Neural crest cell (in vitro differentiated cells): ENCODE measurements at regions not wholly inside any gene's neighbourhood (a gene's known extent, or its start where the extent isn't known, plus 50 kb on each side); places are given as distances from the start of the nearest gene placed in this dataset.

Source experiments
- DNase-seq: peaks from one replicate; pipeline ENCODE4 v3.0.0; 2021; ENCODE audit warnings: low read depth, mixed read lengths, low spot score
- H3K27ac Mint-ChIP-seq: one replicate; pipeline ENCODE4 v1.8.0; 2021; ENCODE audit warnings: mild to moderate bottlenecking, mixed read lengths; ENCODE audit not compliant: unreplicated experiment
- H3K27me3 Mint-ChIP-seq: 2 replicates; pipeline ENCODE4 v1.8.0; 2021; ENCODE audit warnings: low read depth, mild to moderate bottlenecking, mixed read lengths
- H3K36me3 Mint-ChIP-seq: 2 replicates; pipeline ENCODE4 v1.8.0; 2021; ENCODE audit warnings: low read depth, mild to moderate bottlenecking, mixed read lengths
- H3K4me1 Mint-ChIP-seq: 2 replicates; pipeline ENCODE4 v1.8.0; 2021; ENCODE audit warnings: mixed read lengths
- H3K4me3 Mint-ChIP-seq: one replicate; pipeline ENCODE4 v1.8.0; 2021; ENCODE audit warnings: mild to moderate bottlenecking, mixed read lengths
- H3K9me3 Mint-ChIP-seq: 2 replicates; pipeline ENCODE4 v1.8.0; 2021; ENCODE audit warnings: mixed read lengths
- CTCF ChIP-seq: fragments of 200-600 bp; sonication (generic); conservative IDR thresholded peaks from 2 replicates; pipeline ENCODE4 v1.5.0; 2021; ENCODE audit warnings: antibody characterized with exemption, mild to moderate bottlenecking

DNA sequence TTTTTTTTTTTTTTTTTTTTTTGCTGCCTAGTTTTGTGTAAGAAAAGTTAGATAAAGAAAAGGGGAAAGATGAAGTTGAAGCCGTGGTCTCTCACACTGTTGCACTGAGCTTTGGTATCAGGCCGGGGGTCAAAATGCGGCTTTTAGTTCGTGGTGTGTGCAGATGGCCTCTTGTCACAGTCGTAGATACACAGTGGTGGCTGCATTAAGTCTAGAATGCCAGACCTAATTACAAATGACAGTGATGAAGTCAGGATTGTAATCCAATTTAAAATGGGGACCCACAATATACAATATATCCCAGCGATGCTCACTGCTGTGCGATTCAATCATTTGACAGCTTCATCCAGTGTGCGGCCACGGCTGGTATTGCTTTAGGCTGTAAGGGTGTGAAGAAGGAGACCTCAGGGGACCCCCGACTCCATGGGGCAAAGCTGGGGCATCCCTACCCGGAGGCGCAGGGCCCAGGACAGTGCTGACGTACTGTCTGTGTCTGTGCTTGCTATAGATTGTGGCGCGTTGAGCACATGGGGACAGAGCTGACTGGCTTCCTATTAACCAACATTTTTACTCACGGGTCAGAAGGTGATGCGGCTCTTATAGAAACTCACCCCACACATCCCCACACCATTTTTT is 210.0 kb upstream of the SOX4 start:
- H3K27ac Mint-ChIP-seq, result peak overlapping the region; percentile 70
- H3K9me3 Mint-ChIP-seq, result peaks cover 6% of the 10 kb centered on the region
- no peak for DNase-seq
- no peak for TF ChIP-seq CTCF
- no peaks in the 10 kb centered on the region for H3K27me3 Mint-ChIP-seq
- no peaks in the 10 kb centered on the region for H3K36me3 Mint-ChIP-seq
- no peak overlapping the region for H3K4me3 Mint-ChIP-seq
- H3K4me1 Mint-ChIP-seq, result peaks cover 38% of the 10 kb centered on the region

DNA sequence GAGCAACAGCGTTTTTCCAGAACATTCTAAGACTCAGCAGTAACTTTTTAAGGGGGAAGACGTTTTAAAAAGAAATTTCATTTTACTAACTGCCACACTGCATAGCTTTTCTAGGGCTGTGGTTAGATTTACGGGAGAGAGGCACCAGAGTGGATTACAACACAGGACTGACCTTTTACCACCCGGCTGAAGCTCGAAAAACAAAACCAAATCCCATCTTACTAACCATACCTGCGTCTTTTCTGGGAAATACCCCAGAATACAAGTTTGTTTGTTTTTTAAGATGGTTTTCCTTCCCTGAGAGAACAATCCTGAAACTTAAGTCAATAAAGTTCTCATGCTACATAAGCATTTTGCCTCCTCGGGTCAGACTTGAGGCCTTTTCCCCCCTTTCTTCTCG is 209.3 kb upstream of the SOX4 start:
- no peak for TF ChIP-seq CTCF
- DNase-seq, result no peak
- Mint-ChIP-seq H3K4me1 (peaks cover 38% of the 10 kb centered on the region), H3K36me3 (no peaks in the 10 kb centered on the region), H3K4me3 (no peak overlapping the region), H3K27ac (no peak overlapping the region), H3K27me3 (no peaks in the 10 kb centered on the region), H3K9me3 (peaks cover 6% of the 10 kb centered on the region)

- H3K27ac Mint-ChIP-seq, result no peak overlapping the region
- H3K4me3 Mint-ChIP-seq, result no peak overlapping the region
- no peaks in the 10 kb centered on the region for H3K36me3 Mint-ChIP-seq
- DNase-seq, result no peak
- peaks cover 6% of the 10 kb centered on the region for H3K9me3 Mint-ChIP-seq
- no peak for TF ChIP-seq CTCF
- peaks cover 42% of the 10 kb centered on the region for H3K4me1 Mint-ChIP-seq
- H3K27me3 Mint-ChIP-seq, result no peaks in the 10 kb centered on the region
These were observed 206.8 kb upstream of the SOX4 start for GRCh38 chr6:21386744-21387143.

- Mint-ChIP-seq H3K27me3 (no peaks in the 10 kb centered on the region), H3K36me3 (no peaks in the 10 kb centered on the region), H3K27ac (no peak overlapping the region), H3K4me3 (no peak overlapping the region), H3K4me1 (peaks cover 20% of the 10 kb centered on the region), H3K9me3 (peaks cover 3% of the 10 kb centered on the region)
- no peak for TF ChIP-seq CTCF
- DNase-seq, result no peak
These were observed 202.9 kb upstream of the SOX4 start for GRCh38 chr6:21390532-21391213.

GRCh38 chr6:21392177-21392576 is 201.4 kb upstream of the SOX4 start:
- H3K27me3 Mint-ChIP-seq, result no peaks in the 10 kb centered on the region
- no peak overlapping the region for H3K27ac Mint-ChIP-seq
- DNase-seq, result no peak
- H3K9me3 Mint-ChIP-seq, result no peaks in the 10 kb centered on the region
- H3K4me1 Mint-ChIP-seq, result peaks cover 20% of the 10 kb centered on the region
- H3K4me3 Mint-ChIP-seq, result no peak overlapping the region
- no peak for TF ChIP-seq CTCF
- no peaks in the 10 kb centered on the region for H3K36me3 Mint-ChIP-seq
